Hepatocyte (in vitro differentiated cells): ENCODE measurements at regions not wholly inside any gene's neighbourhood (a gene's known extent, or its start where the extent isn't known, plus 50 kb on each side); places are given as distances from the start of the nearest gene placed in this dataset.

Experiments
- EZH2phosphoT487 ChIP-seq: fragments of 200-600 bp; sonication (generic); IDR thresholded peaks from one replicate; pipeline ENCODE4 v1.6.1; 2018; ENCODE audit warnings: antibody characterized with exemption, mild to moderate bottlenecking, low read depth, moderate library complexity; ENCODE audit not compliant: unreplicated experiment, severe bottlenecking
- TF ChIP-seq, protein P1 (sequence below): fragments of 200-600 bp; sonication (generic); IDR thresholded peaks from 2 replicates; pipeline ENCODE4 v1.5.1; 2016; ENCODE audit warnings: antibody characterized with exemption, mild to moderate bottlenecking; ENCODE audit not compliant: poor library complexity

DNA sequence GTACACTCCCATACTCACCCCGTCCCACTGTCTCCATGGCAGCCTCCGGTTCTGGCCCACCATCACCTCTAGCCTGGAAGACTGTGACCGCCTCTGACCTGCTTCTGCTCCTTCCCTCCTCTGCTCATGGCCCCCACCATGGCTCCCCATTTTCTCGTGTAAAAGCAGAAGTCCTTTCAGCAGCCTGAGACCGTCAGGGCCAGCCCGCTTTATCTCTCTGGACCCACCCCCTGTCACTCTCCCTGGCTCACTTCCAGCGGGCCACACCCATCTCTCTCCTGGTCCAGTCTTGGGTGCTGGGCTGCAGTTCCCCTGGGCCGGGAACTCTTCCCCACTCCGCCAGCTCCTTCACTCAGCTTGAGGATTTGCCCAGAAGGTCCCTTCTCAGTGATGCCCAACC lies 96.0 kb upstream of the RUFY1 start:
- TF ChIP-seq, protein P1, sequence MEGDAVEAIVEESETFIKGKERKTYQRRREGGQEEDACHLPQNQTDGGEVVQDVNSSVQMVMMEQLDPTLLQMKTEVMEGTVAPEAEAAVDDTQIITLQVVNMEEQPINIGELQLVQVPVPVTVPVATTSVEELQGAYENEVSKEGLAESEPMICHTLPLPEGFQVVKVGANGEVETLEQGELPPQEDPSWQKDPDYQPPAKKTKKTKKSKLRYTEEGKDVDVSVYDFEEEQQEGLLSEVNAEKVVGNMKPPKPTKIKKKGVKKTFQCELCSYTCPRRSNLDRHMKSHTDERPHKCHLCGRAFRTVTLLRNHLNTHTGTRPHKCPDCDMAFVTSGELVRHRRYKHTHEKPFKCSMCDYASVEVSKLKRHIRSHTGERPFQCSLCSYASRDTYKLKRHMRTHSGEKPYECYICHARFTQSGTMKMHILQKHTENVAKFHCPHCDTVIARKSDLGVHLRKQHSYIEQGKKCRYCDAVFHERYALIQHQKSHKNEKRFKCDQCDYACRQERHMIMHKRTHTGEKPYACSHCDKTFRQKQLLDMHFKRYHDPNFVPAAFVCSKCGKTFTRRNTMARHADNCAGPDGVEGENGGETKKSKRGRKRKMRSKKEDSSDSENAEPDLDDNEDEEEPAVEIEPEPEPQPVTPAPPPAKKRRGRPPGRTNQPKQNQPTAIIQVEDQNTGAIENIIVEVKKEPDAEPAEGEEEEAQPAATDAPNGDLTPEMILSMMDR, result no peak
- TF ChIP-seq EZH2phosphoT487, result no peak
